Mononuclear cell (primary cell): ENCODE measurements at regions not wholly inside any gene's neighbourhood (a gene's known extent, or its start where the extent isn't known, plus 50 kb on each side); places are given as distances from the start of the nearest gene placed in this dataset.

ENCODE experiments used
- H3K27me3 ChIP-seq: 2 replicates; pipeline ENCODE4 v1.6.0; 2011; ENCODE audit warnings: low read length, control low read depth; ENCODE audit not compliant: insufficient read depth
- H3K4me1 ChIP-seq: 2 replicates; pipeline ENCODE4 v1.5.1; 2011; ENCODE audit warnings: mild to moderate bottlenecking, low read length, control low read depth; ENCODE audit not compliant: insufficient read depth
- H3K4me3 ChIP-seq: 2 replicates; pipeline ENCODE4 v1.5.1; 2011; ENCODE audit warnings: mild to moderate bottlenecking, low read length, moderate library complexity
- H3K9me3 ChIP-seq: 2 replicates; pipeline ENCODE4 v1.5.1; 2011; ENCODE audit warnings: low read depth, mild to moderate bottlenecking, control low read depth, low read length

GRCh38 chr1:199778324-199778955 lies 249.1 kb upstream of the NR5A2 start:
- Histone ChIP-seq H3K27me3 (no peaks in the 10 kb centered on the region), H3K4me3 (no peak overlapping the region), H3K4me1 (no peaks in the 10 kb centered on the region), H3K9me3 (no peaks in the 10 kb centered on the region)

- Histone ChIP-seq H3K4me3 (no peak overlapping the region), H3K27me3 (no peaks in the 10 kb centered on the region), H3K4me1 (no peaks in the 10 kb centered on the region), H3K9me3 (no peaks in the 10 kb centered on the region)
Observed at GRCh38 chr1:199780091-199780490, 247.4 kb upstream of the NR5A2 start.

- H3K9me3 ChIP-seq = no peaks in the 10 kb centered on the region
- H3K4me1 ChIP-seq = no peaks in the 10 kb centered on the region
- H3K27me3 ChIP-seq = no peaks in the 10 kb centered on the region
- H3K4me3 ChIP-seq = no peak overlapping the region
Observed at GRCh38 chr1:199780948-199781670, 246.4 kb upstream of the NR5A2 start.

GRCh38 chr1:199784138-199784895 lies 243.2 kb upstream of the NR5A2 start:
- no peaks in the 10 kb centered on the region for H3K4me1 ChIP-seq
- no peak overlapping the region for H3K4me3 ChIP-seq
- no peaks in the 10 kb centered on the region for H3K27me3 ChIP-seq
- no peaks in the 10 kb centered on the region for H3K9me3 ChIP-seq

- H3K27me3 ChIP-seq = no peaks in the 10 kb centered on the region
- no peak overlapping the region for H3K4me3 ChIP-seq
- no peaks in the 10 kb centered on the region for H3K4me1 ChIP-seq
- H3K9me3 ChIP-seq = no peaks in the 10 kb centered on the region
Observed at GRCh38 chr1:199786695-199787094, 240.8 kb upstream of the NR5A2 start.

- Histone ChIP-seq H3K27me3 (no peaks in the 10 kb centered on the region), H3K4me3 (no peak overlapping the region), H3K4me1 (no peaks in the 10 kb centered on the region), H3K9me3 (no peaks in the 10 kb centered on the region)
Observed at GRCh38 chr1:199789141-199789540, 238.4 kb upstream of the NR5A2 start.

- Histone ChIP-seq H3K9me3 (no peaks in the 10 kb centered on the region), H3K27me3 (no peaks in the 10 kb centered on the region), H3K4me1 (no peaks in the 10 kb centered on the region), H3K4me3 (no peak overlapping the region)
Observed at GRCh38 chr1:199791495-199791894, 236.0 kb upstream of the NR5A2 start.

- Histone ChIP-seq H3K4me1 (no peaks in the 10 kb centered on the region), H3K4me3 (no peak overlapping the region), H3K27me3 (no peaks in the 10 kb centered on the region)
Observed at GRCh38 chr1:199792874-199793273, 234.6 kb upstream of the NR5A2 start.

GRCh38 chr1:199794105-199794863 lies 233.2 kb upstream of the NR5A2 start:
- Histone ChIP-seq H3K4me3 (no peak overlapping the region), H3K4me1 (no peaks in the 10 kb centered on the region), H3K9me3 (no peaks in the 10 kb centered on the region), H3K27me3 (no peaks in the 10 kb centered on the region)

More at GRCh38 chr1:199792874-199793273, 234.6 kb upstream of the NR5A2 start:
- H3K9me3 ChIP-seq = no peaks in the 10 kb centered on the region

GRCh38 chr1:199799116-199799515 lies 228.4 kb upstream of the NR5A2 start:
- Histone ChIP-seq H3K9me3 (no peaks in the 10 kb centered on the region), H3K4me3 (no peak overlapping the region), H3K27me3 (peaks cover 5% of the 10 kb centered on the region), H3K4me1 (no peaks in the 10 kb centered on the region)

GRCh38 chr1:199804526-199804925 lies 223.0 kb upstream of the NR5A2 start:
- Histone ChIP-seq H3K9me3 (no peaks in the 10 kb centered on the region), H3K4me3 (no peak overlapping the region), H3K4me1 (no peaks in the 10 kb centered on the region), H3K27me3 (peaks cover 5% of the 10 kb centered on the region)

- Histone ChIP-seq H3K4me3 (no peak overlapping the region), H3K9me3 (no peaks in the 10 kb centered on the region), H3K4me1 (peaks cover 3% of the 10 kb centered on the region), H3K27me3 (no peaks in the 10 kb centered on the region)
Observed at GRCh38 chr1:199808110-199808870, 219.2 kb upstream of the NR5A2 start.

- Histone ChIP-seq H3K4me1 (peaks cover 3% of the 10 kb centered on the region), H3K9me3 (no peaks in the 10 kb centered on the region), H3K27me3 (no peaks in the 10 kb centered on the region), H3K4me3 (no peak overlapping the region)
Observed at GRCh38 chr1:199809311-199809710, 218.2 kb upstream of the NR5A2 start.

- peaks cover 4% of the 10 kb centered on the region for H3K9me3 ChIP-seq
- peaks cover 3% of the 10 kb centered on the region for H3K4me1 ChIP-seq
- no peaks in the 10 kb centered on the region for H3K27me3 ChIP-seq
- H3K4me3 ChIP-seq = no peak overlapping the region
Observed at GRCh38 chr1:199811163-199811562, 216.3 kb upstream of the NR5A2 start.
